DND-41 (cell line): ENCODE measurements at regions not wholly inside any gene's neighbourhood (a gene's known extent, or its start where the extent isn't known, plus 50 kb on each side); places are given as distances from the start of the nearest gene placed in this dataset.

Experiments
- ATAC-seq: fragments of 200-7000 bp; cut with Tn5 transposase; 3 replicates; pipeline ENCODE4 v1.9.1; 2021; ENCODE audit warnings: low read depth; ENCODE audit not compliant: insufficient read depth
- DNase-seq: peaks from one replicate; pipeline ENCODE4 v3.0.0-alpha.2; 2020
- H2AFZ ChIP-seq: 2 replicates; pipeline ENCODE4 v1.6.0; 2012; ENCODE audit warnings: low read depth, low read length
- H3K27ac ChIP-seq: 2 replicates; pipeline ENCODE4 v1.5.1; 2012; ENCODE audit warnings: low read length, inconsistent platforms
- H3K27me3 ChIP-seq: fragments of 200-600 bp; sonication (generic); 2 replicates; pipeline ENCODE4 v1.6.0; 2012; ENCODE audit warnings: low read length, mild to moderate bottlenecking, inconsistent platforms; ENCODE audit not compliant: insufficient read depth, poor library complexity
- H3K36me3 ChIP-seq: 2 replicates; pipeline ENCODE4 v1.5.1; 2012; ENCODE audit warnings: low read length, inconsistent platforms; ENCODE audit not compliant: insufficient read depth
- H3K4me1 ChIP-seq: 2 replicates; pipeline ENCODE4 v1.5.1; 2012; ENCODE audit warnings: mild to moderate bottlenecking, low read length; ENCODE audit not compliant: insufficient read depth
- H3K4me2 ChIP-seq: 2 replicates; pipeline ENCODE4 v1.6.0; 2012; ENCODE audit warnings: mild to moderate bottlenecking, moderate library complexity, low read length, inconsistent platforms; ENCODE audit not compliant: insufficient read depth
- H3K4me3 ChIP-seq, 2 experiments: fragments of 200-600 bp in 1 of 2; shearing (Covaris generic) in 1 of 2; 2 replicates each; pipeline ENCODE4 v1.5.1; 2012 to 2016; ENCODE audit warnings: inconsistent platforms in 2 of 2, low read length in 2 of 2, mild to moderate bottlenecking in 2 of 2, low read depth in 1 of 2, moderate library complexity in 1 of 2
- H3K79me2 ChIP-seq: 2 replicates; pipeline ENCODE4 v1.6.0; 2012; ENCODE audit warnings: low read length, inconsistent platforms; ENCODE audit not compliant: insufficient read depth
- H3K9ac ChIP-seq: 2 replicates; pipeline ENCODE4 v1.6.0; 2012; ENCODE audit warnings: low read depth, mild to moderate bottlenecking, inconsistent platforms, low read length, moderate library complexity
- H3K9me3 ChIP-seq: 2 replicates; pipeline ENCODE4 v1.5.1; 2012; ENCODE audit warnings: low read length, moderate library complexity, mild to moderate bottlenecking, inconsistent platforms; ENCODE audit not compliant: insufficient read depth, severe bottlenecking
- H4K20me1 ChIP-seq: 2 replicates; pipeline ENCODE4 v1.6.0; 2012; ENCODE audit warnings: low read length; ENCODE audit not compliant: insufficient read depth
- CTCF ChIP-seq: IDR thresholded peaks from 2 replicates; pipeline ENCODE4 v1.5.1; 2012; ENCODE audit warnings: borderline replicate concordance, low read length, moderate library complexity, mild to moderate bottlenecking; ENCODE audit not compliant: poor library complexity, severe bottlenecking; ENCODE audit errors: extremely low read depth
- EZH2 ChIP-seq: IDR thresholded peaks from 3 replicates; pipeline ENCODE4 v1.6.1; 2012; ENCODE audit warnings: borderline replicate concordance, low read depth, mild to moderate bottlenecking, moderate library complexity, low read length, inconsistent platforms; ENCODE audit not compliant: severe bottlenecking

- H3K9me3 ChIP-seq: no peaks in the 10 kb centered on the region
- no peaks in the 10 kb centered on the region for H3K4me1 ChIP-seq
- H4K20me1 ChIP-seq: no peaks in the 10 kb centered on the region
- no peak overlapping the region for H3K4me3 ChIP-seq
- no peak overlapping the region for H3K4me2 ChIP-seq
- no peaks in the 10 kb centered on the region for H3K27me3 ChIP-seq
- no peak overlapping the region for H3K27ac ChIP-seq
- H3K36me3 ChIP-seq: no peaks in the 10 kb centered on the region
- ATAC-seq (no peak), DNase-seq (no peak)
- H3K9ac ChIP-seq: no peak overlapping the region
- no peak overlapping the region for H2AFZ ChIP-seq
- TF ChIP-seq CTCF (no peak), EZH2 (no peak)
- H3K79me2 ChIP-seq: no peaks in the 10 kb centered on the region
Observed at GRCh38 chr13:80957019-80957655, 616.2 kb upstream of the SPRY2 start.

- Histone ChIP-seq H3K9ac (no peak overlapping the region), H3K4me2 (no peak overlapping the region), H3K79me2 (no peaks in the 10 kb centered on the region), H3K9me3 (no peaks in the 10 kb centered on the region), H3K4me1 (no peaks in the 10 kb centered on the region), H2AFZ (no peak overlapping the region), H3K27ac (no peak overlapping the region), H3K27me3 (no peaks in the 10 kb centered on the region), H3K4me3 (no peak overlapping the region), H3K36me3 (no peaks in the 10 kb centered on the region), H4K20me1 (no peaks in the 10 kb centered on the region)
- TF ChIP-seq EZH2 (no peak), CTCF (no peak)
- no peak for DNase-seq
- ATAC-seq: no peak
Observed at GRCh38 chr13:80955501-80955900, 614.6 kb upstream of the SPRY2 start.

GRCh38 chr13:80952158-80952557, 611.2 kb upstream of the SPRY2 start:
- Histone ChIP-seq H3K9me3 (no peaks in the 10 kb centered on the region), H3K4me2 (no peak overlapping the region), H3K27me3 (no peaks in the 10 kb centered on the region)

More at GRCh38 chr13:80952158-80952557, 611.2 kb upstream of the SPRY2 start:
- ATAC-seq (no peak), DNase-seq (no peak)
- Histone ChIP-seq H3K36me3 (no peaks in the 10 kb centered on the region), H3K9ac (no peak overlapping the region), H3K27ac (no peak overlapping the region), H3K4me3 (no peak overlapping the region), H3K79me2 (no peaks in the 10 kb centered on the region), H4K20me1 (no peaks in the 10 kb centered on the region), H2AFZ (no peak overlapping the region), H3K4me1 (no peaks in the 10 kb centered on the region)
- TF ChIP-seq CTCF (no peak), EZH2 (no peak)
